ENCODE measurements at regions not wholly inside any gene's neighbourhood (a gene's known extent, or its start where the extent isn't known, plus 50 kb on each side); places are given as distances from the start of the nearest gene placed in this dataset.

GRCh38 chr22:25362883-25363240, 143.4 kb downstream of the CRYBB2 start:
- Histone ChIP-seq H2BK12ac (ENCODE audit: low read depth, low read length) (no peak overlapping the region), H2AK5ac (ENCODE audit: low read depth, low read length) (no peak overlapping the region), H3K4me2 (ENCODE audit: insufficient read depth in 1 of 2, low read depth in 2 of 2, low read length in 2 of 2) (no peak overlapping the region), H2BK20ac (ENCODE audit: low read length) (no peak overlapping the region), H3K4me3 (ENCODE audit: extremely low read depth in 1 of 4, insufficient read depth in 2 of 4, low read depth in 3 of 4, low read length in 4 of 4) (no peak overlapping the region), H3K4ac (replicated peaks; ENCODE audit: insufficient read length, low read depth, low read length) (no peak overlapping the region), H2BK15ac (ENCODE audit: low read length) (no peak overlapping the region), H3K79me1 (ENCODE audit: low read depth, low read length) (peaks cover 17% of the 10 kb centered on the region), H4K20me1 (replicated peaks in 1 of 2; ENCODE audit: control insufficient read depth in 1 of 2, insufficient read depth in 2 of 2, low read length in 2 of 2) (peaks cover 7 to 21% of the 10 kb centered on the region in 2 experiments), H3K79me2 (ENCODE audit: control insufficient read depth in 1 of 2, insufficient read depth in 2 of 2, low read length in 2 of 2) (peaks cover 0 to 4% of the 10 kb centered on the region in 2 experiments; a peak in 1 of 4 replicates), H3K36me3 (ENCODE audit: control insufficient read depth in 2 of 4, insufficient read depth in 4 of 4, low read length in 3 of 4) (peaks cover 0 to 6% (median 3%) of the 10 kb centered on the region in 4 experiments; a peak in 1 of 8 replicates), H3K14ac (ENCODE audit: insufficient read length) (no peak overlapping the region), H2BK5ac (ENCODE audit: low read depth, low read length) (no peak overlapping the region), H3K9ac (replicated peaks in 1 of 4; ENCODE audit: extremely low read depth in 1 of 4, low read depth in 3 of 4, low read length in 3 of 4) (no peak overlapping the region), H3K56ac (replicated peaks; ENCODE audit: insufficient read length, low read depth, low read length) (no peak overlapping the region), H3K9me3 (ENCODE audit: insufficient read depth in 2 of 2, low read depth in 1 of 2, low read length in 1 of 2) (no peaks in the 10 kb centered on the region), H3K18ac (ENCODE audit: extremely low read depth, low read length) (no peak overlapping the region), H3K23me2 (ENCODE audit: low read depth, low read length) (no peaks in the 10 kb centered on the region), H3K23ac (ENCODE audit: insufficient read length) (no peak overlapping the region), H2AFZ (ENCODE audit: low read length) (no peak overlapping the region), H4K5ac (ENCODE audit: insufficient read length, low read depth, low read length) (no peak overlapping the region), H4K91ac (replicated peaks; ENCODE audit: insufficient read length, low read length) (no peak overlapping the region), H3K27ac (ENCODE audit: low read depth, low read length) (no peak overlapping the region), H3K4me1 (replicated peaks in 1 of 4; ENCODE audit: control insufficient read depth in 3 of 4, insufficient read depth in 4 of 4, low read length in 3 of 4) (no peaks in the 10 kb centered on the region), H4K8ac (ENCODE audit: extremely low read depth, insufficient read depth, low read length) (no peak overlapping the region), H2BK120ac (replicated peaks; ENCODE audit: low read depth, low read length) (no peak overlapping the region), H3K27me3 (replicated peaks in 1 of 4; ENCODE audit: control insufficient read depth in 3 of 4, extremely low read depth in 1 of 4, insufficient read depth in 3 of 4, low read length in 3 of 4) (no peaks in the 10 kb centered on the region)
- no peak for DNase-seq (ENCODE audit: low read depth in 1 of 2, low spot score in 2 of 2)
- ChIA-PET CTCF (ENCODE audit: partially characterized antibody) (interaction anchor here (0.6 to 3.0 kb wide), 21 partner anchors 8 to 260 kb away, joined by 3 to 13 read pairs (median 5); no protein-coding TSS in a partner anchor), POLR2A (ENCODE audit: partially characterized antibody) (interaction anchor here (1.3 to 1.6 kb wide), 3 partner anchors 12 to 57 kb away, joined by 3 to 4 read pairs (median 4); no protein-coding TSS in a partner anchor)
- WGBS, 2 experiments (ENCODE audit: extremely low coverage in 1 of 2, insufficient coverage in 1 of 2, insufficient read length in 1 of 2, insufficient replicate concordance in 2 of 2, low coverage in 1 of 2, low lambda C conversion rate in 2 of 2, missing lambda C conversion rate in 1 of 2) = 95% methylated on average over 10 of the region's 11 CpGs; no CpG with 5 or more reads in 1 of the 2 experiments
- no peak for FAIRE-seq
- TF ChIP-seq E2F6 (IDR thresholded peaks at IDR 0.05) (no peak), SIN3A (conservative IDR thresholded peaks at IDR 0.05 in 1 of 2, IDR thresholded peaks at IDR 0.05 in 1 of 2; ENCODE audit: low read depth in 1 of 2, low read length in 2 of 2) (no peak), RFX5 (IDR thresholded peaks at IDR 0.05; ENCODE audit: borderline replicate concordance, low read depth, low read length) (no peak), POU5F1 (IDR thresholded peaks at IDR 0.05; ENCODE audit: low read depth, low read length) (no peak), EGR1 (IDR thresholded peaks at IDR 0.05; ENCODE audit: borderline replicate concordance, low read depth, low read length) (no peak), CHD2 (IDR thresholded peaks at IDR 0.05; ENCODE audit: low read length) (no peak), RAD21 (IDR thresholded peaks at IDR 0.05 in 1 of 2, conservative IDR thresholded peaks at IDR 0.05 in 1 of 2; ENCODE audit: low read depth in 2 of 2, low read length in 2 of 2) (no peak), BCL11A (IDR thresholded peaks at IDR 0.05; ENCODE audit: low read depth in 2 of 2, low read length in 2 of 2) (no peak), JUND (IDR thresholded peaks at IDR 0.05; ENCODE audit: low read length) (no peak), FOSL1 (IDR thresholded peaks at IDR 0.05; ENCODE audit: insufficient read depth, low read depth, low read length) (no peak), GABPA (IDR thresholded peaks at IDR 0.05; ENCODE audit: borderline replicate concordance, insufficient read depth, low read length) (no peak), CEBPB (IDR thresholded peaks at IDR 0.05; ENCODE audit: low read depth, low read length) (no peak), RXRA (IDR thresholded peaks at IDR 0.05; ENCODE audit: insufficient read depth, low read depth, low read length) (no peak), NANOG (IDR thresholded peaks at IDR 0.05; ENCODE audit: insufficient read depth, low read depth, low read length, poor library complexity, severe bottlenecking) (no peak)

Data from H1 (cell line).